ENCODE measurements at regions not wholly inside any gene's neighbourhood (a gene's known extent, or its start where the extent isn't known, plus 50 kb on each side); places are given as distances from the start of the nearest gene placed in this dataset.

- DNase-seq (ENCODE audit: low spot score), result no peak
Measured at GRCh38 chr3:66592927-66593625, 92.3 kb upstream of the LRIG1 start.

GRCh38 chr3:66593978-66594377, 93.2 kb upstream of the LRIG1 start:
- DNase-seq (ENCODE audit: low spot score), result no peak

DNA sequence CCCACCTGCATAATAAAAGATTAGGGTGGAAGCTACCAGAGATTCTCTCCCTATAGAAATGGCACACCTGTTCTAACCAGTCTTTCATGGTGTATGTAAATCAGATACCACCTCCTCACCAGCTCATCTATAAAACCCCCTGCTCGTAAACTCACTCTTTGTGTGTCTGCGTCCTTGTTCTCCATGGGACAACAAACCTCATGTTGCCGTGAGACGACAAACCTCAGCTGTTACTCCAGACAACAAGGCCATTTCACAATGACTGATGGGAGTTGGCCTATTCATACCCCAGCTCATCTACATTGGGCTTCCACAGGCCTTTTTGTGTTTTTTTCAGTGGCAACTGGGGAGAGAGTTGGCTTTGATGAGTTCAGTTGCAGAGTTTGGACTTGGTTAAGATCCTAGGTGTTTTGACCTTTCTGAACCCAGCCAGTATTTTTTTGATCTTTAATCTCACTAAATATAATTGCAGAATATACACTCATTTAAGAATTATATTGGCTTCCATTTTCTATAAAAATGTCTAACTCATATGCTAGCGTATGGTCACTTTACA, 96.6 kb upstream of the LRIG1 start:
- no peak for DNase-seq (ENCODE audit: low spot score)

DNA sequence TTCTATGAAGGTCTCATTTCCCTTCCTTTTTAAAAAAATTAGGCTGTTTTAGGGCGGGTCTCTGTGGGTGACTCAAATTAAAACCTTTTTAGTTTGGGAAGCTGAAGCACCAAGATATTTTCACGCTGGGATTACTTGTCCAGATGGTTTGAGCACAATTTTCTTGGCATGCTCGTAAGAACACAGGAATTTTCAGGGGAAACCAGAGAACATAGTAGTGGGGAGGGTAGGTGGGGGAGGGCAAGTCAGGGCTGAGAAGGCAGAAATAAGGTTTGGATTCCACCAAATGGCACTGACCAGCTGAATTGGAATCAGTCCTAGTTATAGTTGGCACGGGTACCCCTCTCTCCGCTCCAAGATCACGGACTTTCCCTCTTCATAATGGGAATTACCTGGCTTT, 97.3 kb upstream of the LRIG1 start:
- DNase-seq (ENCODE audit: low spot score), result no peak

DNA sequence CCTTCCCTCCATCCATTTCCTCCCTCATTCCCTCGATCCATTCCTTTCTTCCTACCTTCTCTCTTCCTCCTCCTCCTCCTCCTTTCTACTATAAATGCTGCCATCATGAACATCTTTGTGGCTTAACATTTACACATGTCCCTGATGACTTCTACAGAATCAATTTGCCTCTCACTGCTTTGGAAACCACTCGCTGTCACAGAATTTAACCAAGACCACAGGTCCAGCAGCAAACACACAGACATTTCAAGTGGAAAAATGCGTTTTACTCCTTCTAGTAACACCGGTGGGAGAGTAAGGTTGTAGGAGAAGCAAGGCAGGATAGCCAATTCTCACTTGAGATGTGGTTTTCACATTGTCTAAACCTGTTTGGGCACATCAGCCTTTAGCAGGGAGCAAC, 101.4 kb upstream of the LRIG1 start:
- no peak for DNase-seq (ENCODE audit: low spot score)

DNA sequence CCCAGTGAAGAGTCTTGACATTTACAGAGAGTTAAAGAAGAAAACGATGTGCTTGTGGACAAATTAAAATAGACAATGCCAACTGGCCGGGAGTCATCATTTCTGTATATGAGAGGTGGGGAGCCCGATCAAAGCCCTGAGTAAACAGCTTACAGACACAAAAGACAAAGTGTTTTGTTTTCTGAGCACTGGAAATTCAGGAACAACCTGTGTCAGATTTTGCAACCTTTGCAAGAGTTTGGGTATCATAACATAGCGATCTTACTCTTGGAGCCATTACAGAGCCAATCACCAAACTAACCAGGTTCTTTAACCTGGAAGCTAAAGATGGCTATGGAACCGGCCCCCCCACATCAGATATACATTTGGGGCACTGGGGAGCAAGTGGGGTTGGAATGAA, 101.9 kb upstream of the LRIG1 start:
- no peak for DNase-seq (ENCODE audit: low spot score)

DNA sequence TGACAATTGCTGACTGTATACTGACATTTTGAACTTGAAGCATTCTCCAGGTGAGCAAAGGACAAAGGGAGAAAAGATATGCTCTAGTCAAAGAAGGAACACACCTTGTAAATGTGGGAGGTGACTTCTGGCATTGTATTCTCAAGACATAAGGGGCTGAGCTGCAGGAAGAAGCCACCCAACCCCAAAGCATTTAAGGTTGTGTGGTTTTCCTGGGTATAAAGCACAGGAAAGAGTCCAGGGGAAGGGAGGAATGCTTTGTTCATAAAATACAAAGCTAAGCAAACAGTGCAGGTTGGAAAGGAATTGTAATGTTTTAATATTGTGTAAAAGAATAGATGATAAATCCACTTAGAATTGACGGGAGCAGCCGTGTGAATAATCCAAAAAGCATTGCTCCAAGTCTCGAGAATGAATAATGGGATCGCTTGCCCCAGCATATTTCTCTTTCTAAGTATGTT, 102.4 kb upstream of the LRIG1 start:
- no peak for DNase-seq (ENCODE audit: low spot score)

DNA sequence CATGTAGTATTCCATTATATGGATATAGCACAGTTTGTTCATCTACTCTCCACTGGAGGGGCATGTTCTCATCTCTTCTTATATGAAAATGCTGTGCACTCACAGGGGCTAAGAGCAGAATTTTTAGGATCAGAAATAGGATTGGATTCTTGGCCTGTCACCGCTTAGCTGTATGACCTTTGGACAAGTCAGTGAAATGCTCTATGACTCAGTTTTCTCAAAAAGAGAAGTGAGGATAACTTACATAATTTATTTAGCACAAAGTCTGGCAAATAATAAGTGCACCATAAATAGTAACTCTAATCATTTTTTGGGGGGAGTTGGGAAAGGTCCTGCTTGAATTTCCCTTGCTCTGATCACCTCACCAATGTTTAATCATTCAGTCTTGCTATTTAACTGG, 103.7 kb upstream of the LRIG1 start:
- no peak for DNase-seq (ENCODE audit: low spot score)

GRCh38 chr3:66606126-66606525, 105.3 kb upstream of the LRIG1 start:
- no peak for DNase-seq (ENCODE audit: low spot score)

GRCh38 chr3:66606868-66607267, 106.0 kb upstream of the LRIG1 start:
- no peak for DNase-seq (ENCODE audit: low spot score)

GRCh38 chr3:66609660-66610561, 109.1 kb upstream of the LRIG1 start:
- no peak for DNase-seq (ENCODE audit: low spot score)

GRCh38 chr3:66610562-66610909, 109.7 kb upstream of the LRIG1 start:
- DNase-seq (ENCODE audit: low spot score), result no peak

DNA sequence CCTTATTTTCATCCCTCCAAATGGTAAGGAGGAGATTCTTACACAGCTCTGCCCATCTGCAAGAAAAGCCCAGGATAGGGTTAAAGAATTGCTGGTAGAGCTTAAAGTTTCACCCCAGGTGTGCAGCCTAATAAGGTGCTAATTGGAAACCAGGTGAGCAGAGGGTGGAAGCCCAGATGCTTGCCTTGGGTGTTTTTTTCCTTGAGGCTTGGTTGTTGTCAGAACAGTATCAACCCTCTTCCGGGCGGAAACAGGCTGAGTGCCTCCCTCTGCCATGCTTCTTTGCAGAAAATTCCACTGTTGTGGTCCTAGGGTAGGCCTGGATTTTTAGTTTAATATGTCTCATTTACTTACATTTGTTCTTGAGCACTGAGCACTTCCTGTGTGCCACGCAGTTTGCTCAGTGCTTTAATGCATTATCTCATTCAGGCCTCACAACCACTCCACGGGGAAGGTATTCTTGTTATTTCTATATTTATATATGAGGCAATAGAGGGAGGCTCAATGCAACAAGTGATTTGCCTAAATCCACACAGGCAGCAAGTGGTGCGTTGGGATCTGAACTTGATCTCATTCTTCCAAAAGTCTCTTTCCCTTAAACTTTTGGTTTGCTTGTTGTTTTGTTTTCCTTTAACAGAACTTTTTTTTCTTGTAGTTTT, 115.0 kb upstream of the LRIG1 start:
- no peak for DNase-seq (ENCODE audit: low spot score)

- DNase-seq (ENCODE audit: low spot score), result no peak
Measured at GRCh38 chr3:66617351-66617750, 116.5 kb upstream of the LRIG1 start.

DNA sequence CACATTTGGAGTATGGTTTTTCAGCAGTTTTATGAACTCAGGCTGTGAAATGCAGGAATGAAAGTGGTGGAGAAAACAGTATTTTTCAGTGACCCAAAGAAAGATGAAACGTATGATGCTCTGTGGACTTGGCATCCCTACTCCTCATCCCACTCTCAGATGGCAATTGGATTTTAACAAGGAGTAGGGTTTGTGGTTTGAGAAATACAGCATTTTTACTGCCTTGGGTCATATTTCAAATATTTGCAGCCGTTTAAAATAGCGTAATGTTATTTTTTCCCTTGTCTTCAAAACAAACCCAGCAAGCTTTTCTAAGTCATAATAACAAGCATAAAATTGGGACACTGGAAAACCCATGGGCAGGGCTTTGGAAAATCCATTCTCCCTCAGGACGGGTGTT, 117.2 kb upstream of the LRIG1 start:
- DNase-seq (ENCODE audit: low spot score), result no peak

- DNase-seq (ENCODE audit: low spot score), result no peak
Measured at GRCh38 chr3:66620296-66620695, 119.5 kb upstream of the LRIG1 start.

GRCh38 chr3:66622756-66623457, 122.1 kb upstream of the LRIG1 start:
- no peak for DNase-seq (ENCODE audit: low spot score)

GRCh38 chr3:66625505-66626216, 124.8 kb upstream of the LRIG1 start:
- no peak for DNase-seq (ENCODE audit: low spot score)

DNA sequence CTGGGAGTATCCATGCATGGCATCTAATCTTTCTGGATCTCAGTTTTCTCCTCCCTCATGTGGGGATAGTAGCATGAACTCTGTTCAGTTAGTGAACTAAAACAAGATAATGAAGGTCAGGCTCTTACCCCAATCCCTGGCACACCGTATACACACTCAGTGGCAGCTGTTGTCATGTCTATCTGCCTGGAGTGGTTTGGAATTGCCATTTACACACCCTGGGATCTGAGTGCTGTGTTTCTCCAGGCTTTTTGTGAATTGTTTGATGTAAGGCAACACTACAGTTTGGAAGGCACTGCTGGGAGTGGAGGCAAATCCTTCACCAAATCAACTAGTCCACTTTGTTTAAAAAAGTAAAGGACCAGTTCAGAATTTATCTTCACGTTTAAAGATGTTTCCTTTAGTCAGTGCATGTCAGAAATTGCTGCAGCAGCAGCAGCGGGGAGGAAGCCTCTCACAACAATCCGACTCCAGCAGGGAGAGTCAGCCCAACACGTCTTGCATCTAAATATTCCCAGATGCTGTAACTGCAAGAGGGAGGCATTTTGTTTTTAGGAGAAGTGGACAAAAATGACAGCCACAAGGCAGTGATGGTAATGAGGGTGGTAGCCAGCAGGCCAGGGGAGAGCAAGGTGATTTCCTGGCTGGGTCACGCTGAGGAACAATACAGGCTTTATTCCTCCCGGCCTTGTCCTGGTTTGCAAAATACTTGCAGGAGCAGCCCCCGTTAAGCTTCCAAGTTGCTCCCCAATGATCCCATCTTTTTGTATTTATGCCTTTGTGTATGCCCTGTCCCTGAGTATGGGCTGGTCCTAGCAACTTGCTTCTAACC, 128.5 kb upstream of the LRIG1 start:
- DNase-seq (ENCODE audit: low spot score), result no peak

DNA sequence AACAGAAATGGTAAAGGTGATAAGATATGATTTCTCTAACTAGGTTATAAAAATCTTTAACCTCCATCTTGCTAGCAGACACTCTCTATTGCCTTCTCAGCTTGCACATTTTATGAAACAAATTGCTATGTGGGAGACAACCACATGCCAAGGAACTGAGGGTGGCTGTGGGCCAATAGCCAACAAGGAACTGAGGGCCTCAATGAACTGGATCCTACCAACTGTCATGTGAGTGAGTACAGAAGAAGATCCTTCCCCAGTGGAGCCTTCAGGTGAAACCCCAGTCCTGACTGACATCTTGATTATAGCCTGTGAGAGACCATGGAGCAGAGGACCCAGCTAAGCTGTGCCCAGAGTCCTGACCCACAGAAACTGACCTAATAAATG, 129.2 kb upstream of the LRIG1 start:
- DNase-seq (ENCODE audit: low spot score), result no peak
